Activated CD8-positive, alpha-beta T cell treated with anti-CD3 and anti-CD28 coated beads for 36 hours (primary cell): ENCODE measurements at regions not wholly inside any gene's neighbourhood (a gene's known extent, or its start where the extent isn't known, plus 50 kb on each side); places are given as distances from the start of the nearest gene placed in this dataset.

Source experiments
- ATAC-seq: fragments of 200-7000 bp; cut with Tn5 transposase; one replicate; pipeline ENCODE4 v1.10.0; 2021; ENCODE audit warnings: mild to moderate bottlenecking, moderate library complexity
- CTCF ChIA-PET: fragments of 350-600 bp; sonication (Branson Sonifier 250); formaldehyde crosslinking; loops from one replicate; lab custom pipeline; 2021; ENCODE audit warnings: antibody characterized with exemption; lab: Charles Lee
- POLR2A ChIA-PET: fragments of 350-600 bp; sonication (Branson Sonifier 250); formaldehyde crosslinking; loops from one replicate; lab custom pipeline; 2021; ENCODE audit warnings: antibody characterized with exemption; lab: Charles Lee
- DNase-seq: peaks from one replicate; pipeline ENCODE4 v3.0.0-alpha.2; 2020
- H3K27ac Mint-ChIP-seq: one replicate; pipeline ENCODE4 v1.8.0; 2021; ENCODE audit warnings: mild to moderate bottlenecking, mixed read lengths
- H3K27me3 Mint-ChIP-seq: one replicate; pipeline ENCODE4 v1.8.0; 2021; ENCODE audit warnings: mixed read lengths
- H3K36me3 Mint-ChIP-seq: one replicate; pipeline ENCODE4 v1.8.0; 2021; ENCODE audit warnings: low read depth, mixed read lengths
- H3K4me1 Mint-ChIP-seq: one replicate; pipeline ENCODE4 v1.8.0; 2021; ENCODE audit warnings: low read depth, mixed read lengths
- H3K4me3 Mint-ChIP-seq: one replicate; pipeline ENCODE4 v1.8.0; 2021; ENCODE audit warnings: mild to moderate bottlenecking, moderate library complexity, mixed read lengths
- H3K9me3 Mint-ChIP-seq: one replicate; pipeline ENCODE4 v1.8.0; 2021; ENCODE audit warnings: mixed read lengths
- CTCF ChIP-seq: fragments of 200-600 bp; IDR thresholded peaks from one replicate; pipeline ENCODE4 v1.8.0; 2022; ENCODE audit warnings: antibody characterized with exemption, mild to moderate bottlenecking
- intact Hi-C: fragments of 100-400 bp; cut with micrococcal nuclease; formaldehyde crosslinking; loops from one replicate; pipeline ENCODE4 v1.10.0; 2022

- intact Hi-C loops: no loop called here
- no peaks in the 10 kb centered on the region for H3K9me3 Mint-ChIP-seq
- ChIA-PET CTCF (no interaction called here), POLR2A (no interaction called here)
- TF ChIP-seq CTCF: no peak
- no peak overlapping the region for H3K27ac Mint-ChIP-seq
- peaks cover 12% of the 10 kb centered on the region for H3K27me3 Mint-ChIP-seq
- DNase-seq (no peak), ATAC-seq (no peak)
- no peaks in the 10 kb centered on the region for H3K36me3 Mint-ChIP-seq
- H3K4me3 Mint-ChIP-seq: no peak overlapping the region
- H3K4me1 Mint-ChIP-seq: no peaks in the 10 kb centered on the region
These were observed 239.0 kb upstream of the JADE1 start for GRCh38 chr4:128570387-128570975.

GRCh38 chr4:128566693-128567092 lies 242.8 kb upstream of the JADE1 start:
- ChIA-PET POLR2A (no interaction called here), CTCF (no interaction called here)
- H3K4me1 Mint-ChIP-seq: no peaks in the 10 kb centered on the region
- ATAC-seq (no peak), DNase-seq (no peak)
- TF ChIP-seq CTCF: no peak
- H3K27me3 Mint-ChIP-seq: peaks cover 14% of the 10 kb centered on the region
- H3K9me3 Mint-ChIP-seq: no peaks in the 10 kb centered on the region
- intact Hi-C loops: no loop called here
- H3K4me3 Mint-ChIP-seq: no peak overlapping the region
- H3K36me3 Mint-ChIP-seq: no peaks in the 10 kb centered on the region
- H3K27ac Mint-ChIP-seq: no peak overlapping the region

GRCh38 chr4:128565565-128566186 lies 243.8 kb upstream of the JADE1 start:
- Mint-ChIP-seq H3K4me3 (no peak overlapping the region), H3K4me1 (no peaks in the 10 kb centered on the region), H3K27ac (no peak overlapping the region), H3K27me3 (peaks cover 14% of the 10 kb centered on the region), H3K36me3 (no peaks in the 10 kb centered on the region), H3K9me3 (no peaks in the 10 kb centered on the region)
- ChIA-PET CTCF (no interaction called here), POLR2A (no interaction called here)
- intact Hi-C loops: no loop called here
- TF ChIP-seq CTCF: peak; percentile 29
- ATAC-seq (peak; percentile 51), DNase-seq (peak; percentile 42)

- H3K9me3 Mint-ChIP-seq: no peaks in the 10 kb centered on the region
- TF ChIP-seq CTCF: no peak
- peaks cover 12% of the 10 kb centered on the region for H3K27me3 Mint-ChIP-seq
- CTCF ChIA-PET: no interaction called here
- POLR2A ChIA-PET: no interaction called here
- DNase-seq (no peak), ATAC-seq (no peak)
- no peak overlapping the region for H3K27ac Mint-ChIP-seq
- no peak overlapping the region for H3K4me3 Mint-ChIP-seq
- H3K36me3 Mint-ChIP-seq: no peaks in the 10 kb centered on the region
- intact Hi-C loops: no loop called here
- H3K4me1 Mint-ChIP-seq: no peaks in the 10 kb centered on the region
These were observed 244.4 kb upstream of the JADE1 start for GRCh38 chr4:128565054-128565453.

GRCh38 chr4:128564081-128564630 lies 245.3 kb upstream of the JADE1 start:
- Mint-ChIP-seq H3K4me1 (no peaks in the 10 kb centered on the region), H3K36me3 (no peaks in the 10 kb centered on the region), H3K27ac (no peak overlapping the region), H3K4me3 (no peak overlapping the region), H3K27me3 (peaks cover 10% of the 10 kb centered on the region), H3K9me3 (no peaks in the 10 kb centered on the region)
- no peak for DNase-seq
- POLR2A ChIA-PET: no interaction called here
- intact Hi-C loops: no loop called here
- CTCF ChIA-PET: interaction anchor here (3.7 kb wide), 1 partner anchor 10 kb away, joined by 13 read pairs; no protein-coding TSS in a partner anchor
- TF ChIP-seq CTCF: no peak
- ATAC-seq: no peak
